Naive thymus-derived CD4-positive, alpha-beta T cell (primary cell): ENCODE measurements at regions not wholly inside any gene's neighbourhood (a gene's known extent, or its start where the extent isn't known, plus 50 kb on each side); places are given as distances from the start of the nearest gene placed in this dataset.

ENCODE experiments used
- ATAC-seq: fragments of 150-1000 bp; cut with Tn5 transposase; 2 replicates; pipeline ENCODE4 v1.10.0; 2021; ENCODE audit warnings: mild to moderate bottlenecking, moderate library complexity
- CTCF ChIA-PET: fragments of 350-600 bp; sonication (Branson Sonifier 250); formaldehyde crosslinking; loops from one replicate; lab custom pipeline; 2021; ENCODE audit warnings: antibody characterized with exemption; lab: Charles Lee
- POLR2A ChIA-PET: fragments of 350-600 bp; sonication (Branson Sonifier 250); formaldehyde crosslinking; loops from one replicate; lab custom pipeline; 2021; ENCODE audit warnings: antibody characterized with exemption, inconsistent platforms; lab: Charles Lee
- DNase-seq, 9 donors: peaks; one replicate each; pipeline versions ENCODE4 v3.0.0 to v3.0.0-alpha.2; 2020 to 2022; ENCODE audit warnings: mixed read lengths in 1 of 9
- H3K27ac ChIP-seq: one replicate; pipeline ENCODE4 v1.7.0; 2013; ENCODE audit warnings: mild to moderate bottlenecking, low read depth, low read length, moderate library complexity
- H3K27me3 ChIP-seq, 2 donors: one replicate each; pipeline ENCODE4 v1.7.0; 2013; ENCODE audit warnings: low read length in 2 of 2, mild to moderate bottlenecking in 2 of 2, moderate library complexity in 2 of 2; ENCODE audit not compliant: control insufficient read depth in 2 of 2, insufficient read depth in 2 of 2
- H3K36me3 ChIP-seq, 3 experiments: 1 replicate in 2 of 3; 2 replicates in 1 of 3; pipeline ENCODE4 v1.7.0; 2013; ENCODE audit warnings: low read length in 3 of 3, mild to moderate bottlenecking in 3 of 3, moderate library complexity in 1 of 3; ENCODE audit not compliant: insufficient read depth in 3 of 3, control insufficient read depth in 2 of 3
- H3K4me1 ChIP-seq, 2 donors: one replicate each; pipeline ENCODE4 v1.7.0; 2013; ENCODE audit warnings: low read length in 2 of 2, mild to moderate bottlenecking in 2 of 2, moderate library complexity in 1 of 2; ENCODE audit not compliant: control insufficient read depth in 2 of 2, insufficient read depth in 2 of 2
- H3K4me3 ChIP-seq: 2 replicates; pipeline ENCODE4 v1.7.0; 2013; ENCODE audit warnings: mild to moderate bottlenecking, low read length
- H3K9me3 ChIP-seq, 3 experiments: 1 replicate in 2 of 3; 2 replicates in 1 of 3; pipeline ENCODE4 v1.7.0; 2013; ENCODE audit warnings: low read length in 3 of 3; ENCODE audit not compliant: control insufficient read depth in 2 of 3
- H3K27ac Mint-ChIP-seq, 9 donors: one replicate each; pipeline ENCODE4 v1.8.0; 2020 to 2022; ENCODE audit warnings: mixed read lengths in 9 of 9, mild to moderate bottlenecking in 8 of 9, moderate library complexity in 5 of 9, inconsistent platforms in 2 of 9
- H3K27me3 Mint-ChIP-seq, 5 donors: one replicate each; pipeline ENCODE4 v1.8.0; 2021 to 2022; ENCODE audit warnings: mixed read lengths in 5 of 5, mild to moderate bottlenecking in 1 of 5
- H3K36me3 Mint-ChIP-seq, 5 donors: one replicate each; pipeline ENCODE4 v1.8.0; 2020 to 2022; ENCODE audit warnings: mixed read lengths in 5 of 5, mild to moderate bottlenecking in 3 of 5, inconsistent platforms in 1 of 5
- H3K4me1 Mint-ChIP-seq, 7 donors: one replicate each; pipeline ENCODE4 v1.8.0; 2020 to 2022; ENCODE audit warnings: mixed read lengths in 7 of 7, mild to moderate bottlenecking in 3 of 7, inconsistent platforms in 1 of 7
- H3K4me3 Mint-ChIP-seq, 10 donors: one replicate each; pipeline ENCODE4 v1.8.0; 2020 to 2022; ENCODE audit warnings: mild to moderate bottlenecking in 10 of 10, mixed read lengths in 10 of 10, moderate library complexity in 6 of 10, inconsistent platforms in 2 of 10
- H3K9me3 Mint-ChIP-seq, 11 donors: one replicate each; pipeline ENCODE4 v1.8.0; 2020 to 2022; ENCODE audit warnings: mixed read lengths in 11 of 11, mild to moderate bottlenecking in 4 of 11, inconsistent platforms in 1 of 11, moderate library complexity in 1 of 11
- intact Hi-C, 2 donors: fragments of 100-400 bp; cut with micrococcal nuclease; formaldehyde crosslinking; loops; one replicate each; pipeline ENCODE4 v1.15.1; 2023

DNA sequence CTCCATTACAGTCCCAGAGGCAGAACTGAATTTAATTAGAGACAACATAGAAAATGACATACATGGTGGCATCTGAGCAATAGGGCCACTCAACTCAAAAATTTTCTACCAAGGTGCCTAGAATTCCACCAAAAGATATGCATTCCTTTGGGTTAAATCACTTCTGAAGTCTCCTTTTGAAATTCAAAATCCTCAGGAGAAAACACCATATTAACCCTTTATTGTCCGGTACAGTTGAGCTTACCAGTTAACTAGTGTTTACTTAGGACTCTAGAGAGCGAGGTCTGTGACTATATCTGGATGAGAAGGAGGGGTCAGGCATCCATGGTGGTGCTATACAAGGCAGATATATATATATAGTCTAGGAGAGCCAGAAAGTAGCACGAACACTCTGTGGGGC lies 355.6 kb upstream of the CAMK1G start:
- no peaks in the 10 kb centered on the region for H3K9me3 ChIP-seq
- no peak overlapping the region for H3K27ac Mint-ChIP-seq
- DNase-seq, result no peak
- no peak overlapping the region for H3K4me3 ChIP-seq
- peaks cover 0 to 3% of the 10 kb centered on the region in 2 donors for H3K27me3 ChIP-seq
- no peaks in the 10 kb centered on the region for H3K4me1 ChIP-seq
- no peaks in the 10 kb centered on the region for H3K36me3 ChIP-seq
- peaks cover 0 to 5% (median 0%) of the 10 kb centered on the region in 5 donors for H3K36me3 Mint-ChIP-seq
- H3K27ac ChIP-seq, result no peak overlapping the region
- H3K9me3 Mint-ChIP-seq, result peaks cover 0 to 30% (median 5%) of the 10 kb centered on the region in 11 donors
- peaks cover 0 to 4% (median 0%) of the 10 kb centered on the region in 7 donors for H3K4me1 Mint-ChIP-seq
- H3K4me3 Mint-ChIP-seq, result no peak overlapping the region
- ATAC-seq, result no peak
- H3K27me3 Mint-ChIP-seq, result peaks cover 12 to 54% (median 40%) of the 10 kb centered on the region in 5 donors
- ChIA-PET POLR2A (no interaction called here), CTCF (no interaction called here)
- intact Hi-C loops, result no loop called here

DNA sequence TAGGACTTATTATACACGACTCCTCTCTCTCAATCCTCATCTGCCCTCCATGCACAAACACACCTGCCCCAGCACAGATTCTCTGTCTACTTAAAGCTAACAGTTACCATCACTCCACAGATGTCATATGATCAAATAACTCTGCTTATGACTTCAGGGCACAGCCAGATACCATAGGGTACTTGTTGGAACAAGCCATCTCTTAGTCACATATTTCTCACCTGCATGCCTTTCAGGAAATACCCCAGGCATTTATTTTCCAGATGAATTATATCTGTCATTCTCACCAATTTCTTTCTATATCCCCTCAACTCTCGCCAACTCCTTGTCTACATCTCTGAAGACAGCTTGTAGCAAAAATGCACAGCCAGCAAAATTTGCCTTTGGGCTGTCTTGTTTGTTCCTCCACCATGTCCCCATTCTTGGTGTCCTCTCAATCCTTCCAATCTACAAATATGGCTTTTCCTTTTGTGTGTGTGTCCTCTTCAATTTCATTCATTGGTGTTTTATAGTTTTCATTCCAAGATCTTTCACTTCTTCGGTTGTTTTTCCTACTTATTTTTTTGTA lies 353.9 kb upstream of the CAMK1G start:
- Mint-ChIP-seq H3K4me3 (no peak overlapping the region), H3K9me3 (peaks cover 0 to 30% (median 5%) of the 10 kb centered on the region in 11 donors), H3K36me3 (peaks cover 0 to 5% (median 0%) of the 10 kb centered on the region in 5 donors), H3K27ac (no peak overlapping the region), H3K27me3 (peaks cover 12 to 42% (median 39%) of the 10 kb centered on the region in 5 donors), H3K4me1 (no peaks in the 10 kb centered on the region)
- ATAC-seq (no peak), DNase-seq (no peak)
- H3K9me3 ChIP-seq, result no peaks in the 10 kb centered on the region
- no peaks in the 10 kb centered on the region for H3K36me3 ChIP-seq
- no peak overlapping the region for H3K4me3 ChIP-seq
- ChIA-PET CTCF (no interaction called here), POLR2A (no interaction called here)
- peaks cover 0 to 3% of the 10 kb centered on the region in 2 donors for H3K27me3 ChIP-seq
- intact Hi-C loops, result no loop called here
- H3K27ac ChIP-seq, result no peak overlapping the region
- no peaks in the 10 kb centered on the region for H3K4me1 ChIP-seq

DNA sequence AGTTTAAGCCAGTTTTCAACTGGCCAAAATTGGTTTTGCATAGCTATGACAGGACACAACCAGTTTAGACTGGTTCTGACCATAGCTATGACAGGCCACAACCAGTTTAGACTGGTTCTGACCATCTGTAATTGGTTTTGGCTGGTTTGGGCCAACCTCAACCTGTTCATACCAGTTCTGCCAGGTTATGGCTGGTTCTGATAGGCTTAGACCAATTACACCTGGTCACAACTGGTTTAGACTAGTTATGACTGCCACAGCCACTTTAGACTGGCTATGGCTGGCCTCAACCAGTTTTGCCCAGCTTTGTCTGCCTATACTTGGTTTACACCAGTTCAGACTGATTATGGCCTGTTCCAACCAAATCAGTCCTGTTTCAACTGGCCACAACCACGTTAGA lies 353.2 kb upstream of the CAMK1G start:
- CTCF ChIA-PET, result no interaction called here
- no peak overlapping the region for H3K4me3 Mint-ChIP-seq
- peaks cover 12 to 36% (median 31%) of the 10 kb centered on the region in 5 donors for H3K27me3 Mint-ChIP-seq
- no peak for ATAC-seq
- no peak overlapping the region for H3K27ac ChIP-seq
- H3K4me1 Mint-ChIP-seq, result no peaks in the 10 kb centered on the region
- intact Hi-C loops, result no loop called here
- no peaks in the 10 kb centered on the region for H3K9me3 ChIP-seq
- peaks cover 0 to 5% (median 0%) of the 10 kb centered on the region in 5 donors for H3K36me3 Mint-ChIP-seq
- H3K4me3 ChIP-seq, result no peak overlapping the region
- peaks cover 0 to 30% (median 5%) of the 10 kb centered on the region in 11 donors for H3K9me3 Mint-ChIP-seq
- POLR2A ChIA-PET, result no interaction called here
- H3K4me1 ChIP-seq, result no peaks in the 10 kb centered on the region
- H3K27me3 ChIP-seq, result peaks cover 0 to 3% of the 10 kb centered on the region in 2 donors
- no peak for DNase-seq
- no peaks in the 10 kb centered on the region for H3K36me3 ChIP-seq
- H3K27ac Mint-ChIP-seq, result no peak overlapping the region

DNA sequence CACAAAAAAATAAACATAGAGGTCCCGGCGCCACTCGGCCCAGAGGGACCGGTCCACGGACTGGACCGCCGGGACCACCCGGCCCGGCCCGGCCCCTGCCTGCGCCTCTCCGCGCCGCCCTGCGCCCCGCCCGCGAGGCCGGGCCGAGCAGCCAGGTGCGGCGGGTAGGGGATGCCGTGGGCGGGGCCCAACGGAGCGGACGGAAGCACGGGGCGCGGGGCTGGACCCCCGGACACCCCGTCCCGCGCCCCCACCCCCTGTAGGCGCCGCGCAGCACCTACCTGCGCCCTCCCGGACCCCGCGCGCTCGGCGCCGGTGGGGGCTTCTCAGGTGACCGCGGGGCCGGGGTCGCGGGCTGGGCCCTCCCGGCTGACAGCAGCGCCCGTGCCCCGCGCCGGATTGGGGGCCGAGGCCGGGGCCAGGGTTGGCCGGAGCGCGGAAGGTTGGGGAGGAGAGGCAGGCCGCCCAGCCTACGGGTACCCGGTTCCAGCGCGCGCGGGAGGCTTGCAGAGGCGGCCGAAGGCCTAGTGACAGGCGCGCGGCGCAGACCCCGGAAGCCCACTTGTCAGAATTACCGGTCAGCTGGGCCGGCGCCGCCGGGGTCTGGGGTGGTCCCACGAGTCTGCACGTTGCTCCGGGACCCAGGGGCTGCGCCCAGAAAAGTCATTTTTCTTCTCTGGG lies 351.9 kb upstream of the CAMK1G start:
- Histone ChIP-seq H3K36me3 (no peaks in the 10 kb centered on the region), H3K27ac (no peak overlapping the region), H3K4me3 (no peak overlapping the region), H3K9me3 (no peaks in the 10 kb centered on the region), H3K4me1 (no peaks in the 10 kb centered on the region), H3K27me3 (peaks cover 0 to 3% of the 10 kb centered on the region in 2 donors)
- H3K27ac Mint-ChIP-seq, result no peak overlapping the region
- CTCF ChIA-PET, result no interaction called here
- peaks cover 0 to 30% (median 5%) of the 10 kb centered on the region in 11 donors for H3K9me3 Mint-ChIP-seq
- peaks cover 0 to 5% (median 0%) of the 10 kb centered on the region in 5 donors for H3K36me3 Mint-ChIP-seq
- POLR2A ChIA-PET, result no interaction called here
- ATAC-seq (no peak), DNase-seq (no peak)
- intact Hi-C loops, result no loop called here
- no peak overlapping the region for H3K4me3 Mint-ChIP-seq
- peaks cover 12 to 35% (median 31%) of the 10 kb centered on the region in 5 donors for H3K27me3 Mint-ChIP-seq
- no peaks in the 10 kb centered on the region for H3K4me1 Mint-ChIP-seq

DNA sequence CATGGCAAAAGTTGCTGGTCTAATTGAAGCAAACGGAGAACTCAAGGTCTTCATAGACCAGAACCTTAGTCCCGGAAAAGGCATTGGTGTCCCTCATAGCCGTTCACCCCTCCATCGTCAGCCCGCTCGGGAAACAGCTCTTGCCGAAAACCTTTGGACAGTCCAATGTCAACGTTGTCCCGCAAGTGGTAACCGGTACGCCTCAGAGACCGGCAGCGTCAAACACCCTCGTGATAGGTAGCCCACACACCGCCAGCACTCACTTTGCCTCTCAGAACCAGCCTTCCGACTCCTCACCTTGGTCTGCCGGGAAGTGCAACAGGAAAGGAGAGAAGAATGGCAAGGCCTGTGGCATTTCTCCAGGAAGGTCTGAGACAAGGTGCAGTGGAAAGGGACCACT lies 351.3 kb upstream of the CAMK1G start:
- ATAC-seq (no peak), DNase-seq (no peak)
- CTCF ChIA-PET, result no interaction called here
- H3K4me1 Mint-ChIP-seq, result no peaks in the 10 kb centered on the region
- POLR2A ChIA-PET, result no interaction called here
- no peak overlapping the region for H3K4me3 Mint-ChIP-seq
- Histone ChIP-seq H3K27ac (no peak overlapping the region), H3K4me1 (no peaks in the 10 kb centered on the region), H3K4me3 (no peak overlapping the region), H3K36me3 (no peaks in the 10 kb centered on the region), H3K9me3 (no peaks in the 10 kb centered on the region), H3K27me3 (peaks cover 0 to 3% of the 10 kb centered on the region in 2 donors)
- peaks cover 0 to 30% (median 5%) of the 10 kb centered on the region in 11 donors for H3K9me3 Mint-ChIP-seq
- intact Hi-C loops, result no loop called here
- H3K27me3 Mint-ChIP-seq, result peaks cover 12 to 35% (median 31%) of the 10 kb centered on the region in 5 donors
- no peak overlapping the region for H3K27ac Mint-ChIP-seq
- peaks cover 0 to 5% (median 0%) of the 10 kb centered on the region in 5 donors for H3K36me3 Mint-ChIP-seq

DNA sequence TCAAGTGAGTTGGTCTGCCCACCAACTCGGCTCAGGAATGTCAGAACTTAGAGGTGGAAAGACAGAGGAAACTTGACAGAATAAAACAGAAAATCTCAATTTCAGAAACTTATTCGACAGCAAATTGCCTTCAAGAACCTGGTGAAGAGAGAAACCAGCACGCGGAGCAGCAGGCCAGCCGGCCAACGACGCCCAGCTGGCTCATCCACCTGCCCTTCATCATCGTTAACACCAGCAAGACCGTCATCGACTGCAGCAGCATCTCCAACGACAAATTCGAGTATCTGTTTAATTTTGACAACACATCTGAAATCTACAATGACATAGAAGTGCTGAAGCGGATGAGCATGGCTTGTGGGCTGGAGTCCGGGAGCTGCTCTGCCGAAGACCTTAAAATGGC lies 350.8 kb upstream of the CAMK1G start:
- H3K27ac ChIP-seq, result no peak overlapping the region
- ChIA-PET CTCF (interaction anchor here (1.1 kb wide), 1 partner anchor 25 kb away, joined by 3 read pairs; no protein-coding TSS in a partner anchor), POLR2A (no interaction called here)
- H3K4me3 Mint-ChIP-seq, result no peak overlapping the region
- peaks cover 0 to 5% (median 0%) of the 10 kb centered on the region in 5 donors for H3K36me3 Mint-ChIP-seq
- no peak overlapping the region for H3K4me3 ChIP-seq
- ATAC-seq, result no peak
- H3K27ac Mint-ChIP-seq, result no peak overlapping the region
- H3K27me3 ChIP-seq, result peaks cover 0 to 3% of the 10 kb centered on the region in 2 donors
- no peaks in the 10 kb centered on the region for H3K9me3 ChIP-seq
- peaks cover 12 to 34% (median 31%) of the 10 kb centered on the region in 5 donors for H3K27me3 Mint-ChIP-seq
- intact Hi-C loops, result no loop called here
- H3K4me1 ChIP-seq, result no peaks in the 10 kb centered on the region
- no peaks in the 10 kb centered on the region for H3K36me3 ChIP-seq
- DNase-seq, result no peak
- H3K4me1 Mint-ChIP-seq, result no peaks in the 10 kb centered on the region
- peaks cover 0 to 30% (median 5%) of the 10 kb centered on the region in 11 donors for H3K9me3 Mint-ChIP-seq
